ENCODE measurements at regions not wholly inside any gene's neighbourhood (a gene's known extent, or its start where the extent isn't known, plus 50 kb on each side); places are given as distances from the start of the nearest gene placed in this dataset.
"Not testable (repeated sequence)": the region's sequence is repeated elsewhere in the genome, so short reads cannot be mapped to it uniquely, and the experiment has no call there.

DNA sequence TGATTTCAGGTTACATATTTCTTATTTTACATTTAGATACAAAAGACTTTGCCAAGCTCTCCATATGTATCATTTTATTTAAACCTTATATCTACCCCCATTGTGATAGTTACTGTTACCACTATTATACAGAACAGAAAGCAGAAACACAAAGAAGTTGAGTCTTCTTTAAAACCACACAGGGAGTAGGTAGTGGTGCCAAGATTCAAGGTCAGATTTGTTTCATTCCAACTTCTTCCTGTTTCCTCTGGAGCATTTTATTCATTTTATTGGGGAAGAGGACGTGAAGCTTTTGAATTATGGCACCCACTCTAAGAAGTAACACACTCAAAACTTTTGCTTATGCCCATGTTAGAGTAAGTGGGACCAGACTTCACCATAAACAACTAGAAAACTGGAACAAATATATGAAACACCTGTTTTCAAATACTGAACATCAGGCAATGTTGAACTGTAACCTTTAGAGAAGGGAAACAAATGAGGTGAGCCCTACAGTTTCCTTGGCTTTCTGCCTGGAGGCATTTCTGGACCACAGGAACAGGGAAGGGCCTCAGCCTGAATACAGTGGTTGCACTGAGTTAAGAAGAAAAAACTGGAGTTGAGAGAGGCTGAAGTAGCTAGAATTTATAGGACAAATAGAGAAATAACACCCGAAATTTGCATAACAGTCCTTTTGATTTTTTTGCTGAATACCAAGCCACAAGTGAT, 160.4 kb upstream of the SSTR1 start:
- Histone ChIP-seq H3K9me3 (no peaks in the 10 kb centered on the region), H3K27ac (no peak overlapping the region), H3K36me3 (no peaks in the 10 kb centered on the region), H3K27me3 (no peaks in the 10 kb centered on the region), H3K4me3 (no peak overlapping the region), H3K4me1 (ENCODE audit: insufficient read depth) (no peaks in the 10 kb centered on the region)
- no peak for DNase-seq
- no peak for TF ChIP-seq POLR2A (IDR thresholded peaks at IDR 0.05)
- no peak for TF ChIP-seq EP300 (IDR thresholded peaks at IDR 0.05)
- TF ChIP-seq CTCF (IDR thresholded peaks at IDR 0.05) = no peak
- 25 to 40% (median 35%) methylated on average over 2 of the region's 2 CpGs for WGBS, 3 donors
- intact Hi-C loops (cut with DNase I) = no loop called here

- intact Hi-C loops (cut with DNase I) = no loop called here
- Histone ChIP-seq H3K4me3 (no peak overlapping the region), H3K4me1 (ENCODE audit: insufficient read depth) (no peaks in the 10 kb centered on the region), H3K36me3 (no peaks in the 10 kb centered on the region), H3K27me3 (no peaks in the 10 kb centered on the region), H3K9me3 (no peaks in the 10 kb centered on the region), H3K27ac (no peak overlapping the region)
- TF ChIP-seq EP300 (IDR thresholded peaks at IDR 0.05) = no peak
- TF ChIP-seq CTCF (IDR thresholded peaks at IDR 0.05) = no peak
- TF ChIP-seq POLR2A (IDR thresholded peaks at IDR 0.05) = no peak
- DNase-seq = no peak
Observed at GRCh38 chr14:38053666-38054065, 154.0 kb upstream of the SSTR1 start.

DNA sequence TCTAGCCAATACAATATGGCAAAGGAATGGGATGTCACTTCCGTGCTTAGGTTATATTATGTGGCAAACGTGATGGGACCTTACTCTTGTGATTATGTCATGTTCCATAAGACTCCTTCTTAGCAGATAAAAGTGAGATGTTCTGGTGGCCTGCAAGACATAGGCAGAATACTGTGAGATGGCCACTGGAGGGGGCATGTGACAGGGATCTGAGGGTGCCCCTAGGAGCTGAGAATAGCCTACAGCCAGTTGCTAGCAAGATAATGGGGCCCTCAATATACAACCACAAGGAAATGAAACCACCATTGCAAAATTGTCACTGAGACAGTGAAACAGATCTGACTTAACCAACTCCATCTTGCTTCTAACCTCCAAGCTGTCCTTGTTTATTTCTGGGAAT, 151.4 kb upstream of the SSTR1 start:
- Histone ChIP-seq H3K27ac (no peak overlapping the region), H3K4me3 (no peak overlapping the region), H3K36me3 (no peaks in the 10 kb centered on the region), H3K4me1 (ENCODE audit: insufficient read depth) (no peaks in the 10 kb centered on the region), H3K27me3 (no peaks in the 10 kb centered on the region), H3K9me3 (no peaks in the 10 kb centered on the region)
- intact Hi-C loops (cut with DNase I) = no loop called here
- 76 to 95% (median 82%) methylated on average over 2 of the region's 2 CpGs for WGBS, 3 donors
- DNase-seq = no peak
- TF ChIP-seq CTCF (IDR thresholded peaks at IDR 0.05) (no peak), EP300 (IDR thresholded peaks at IDR 0.05) (no peak), POLR2A (IDR thresholded peaks at IDR 0.05) (no peak)

GRCh38 chr14:38062223-38062622, 145.5 kb upstream of the SSTR1 start:
- not testable (repeated sequence) for H3K4me3 ChIP-seq; DNase-seq; H3K4me1 ChIP-seq (ENCODE audit: insufficient read depth); H3K36me3 ChIP-seq; H3K27me3 ChIP-seq; H3K27ac ChIP-seq; H3K9me3 ChIP-seq
- 73 to 97% (median 94%) methylated on average over 2 of the region's 2 CpGs for WGBS, 3 donors
- intact Hi-C loops (cut with DNase I) = loop anchor here in 1 of 4 donors (10.0 kb wide), 1 partner anchor 667 kb away; no protein-coding TSS in a partner anchor

DNA sequence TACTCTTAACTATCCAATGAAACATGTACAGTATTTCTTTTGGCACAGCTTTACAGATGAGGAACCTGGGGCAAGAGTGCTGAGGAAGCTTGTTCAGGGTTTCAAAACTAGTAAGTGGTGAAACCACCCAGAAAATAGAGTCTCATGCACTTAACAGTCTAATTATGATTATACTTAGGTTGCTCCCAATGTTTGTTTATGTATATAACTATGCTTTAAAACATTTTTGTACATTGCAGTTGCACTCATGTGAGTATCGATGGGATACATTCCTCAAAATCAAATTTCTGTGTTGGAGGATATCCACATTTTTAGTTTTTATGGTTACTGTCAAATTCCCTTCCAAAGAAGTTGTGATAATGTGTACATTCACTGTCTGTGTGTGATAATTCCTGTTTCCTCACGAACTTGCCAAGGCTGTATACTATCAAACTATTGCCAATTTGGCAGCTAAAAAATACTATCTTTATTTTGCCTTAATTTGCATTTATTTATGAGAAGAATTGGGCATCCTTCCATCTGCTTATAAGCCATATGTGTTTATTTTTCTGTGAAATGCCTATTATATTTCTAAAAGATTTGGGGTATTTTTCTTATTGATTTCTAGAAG, 143.9 kb upstream of the SSTR1 start:
- H3K4me3 ChIP-seq = no peak overlapping the region
- no peaks in the 10 kb centered on the region for H3K36me3 ChIP-seq
- TF ChIP-seq POLR2A (IDR thresholded peaks at IDR 0.05) = no peak
- no peak for TF ChIP-seq CTCF (IDR thresholded peaks at IDR 0.05)
- TF ChIP-seq EP300 (IDR thresholded peaks at IDR 0.05) = no peak
- no peak for DNase-seq
- 15 to 24% (median 16%) methylated on average over 2 of the region's 2 CpGs for WGBS, 3 donors
- intact Hi-C loops (cut with DNase I) = loop anchor here in 1 of 4 donors (10.0 kb wide), 1 partner anchor 669 kb away; no protein-coding TSS in a partner anchor
- H3K27me3 ChIP-seq = no peaks in the 10 kb centered on the region
- H3K9me3 ChIP-seq = peaks cover 0 to 5% of the 10 kb centered on the region in 2 donors
- H3K27ac ChIP-seq = no peak overlapping the region
- no peaks in the 10 kb centered on the region for H3K4me1 ChIP-seq (ENCODE audit: insufficient read depth)

Measured in ovary (tissue), 7 donors.